Colonic mucosa (tissue), 4 donors: ENCODE measurements at regions not wholly inside any gene's neighbourhood (a gene's known extent, or its start where the extent isn't known, plus 50 kb on each side); places are given as distances from the start of the nearest gene placed in this dataset.

Experiments
- DNase-seq: peaks from one replicate; pipeline ENCODE4 v3.0.0-alpha.2; 2020
- H3K27ac ChIP-seq: fragments of 200-600 bp; one replicate; pipeline ENCODE4 v1.8.0; 2021
- H3K27me3 ChIP-seq: fragments of 200-600 bp; one replicate; pipeline ENCODE4 v1.8.0; 2021
- H3K36me3 ChIP-seq: fragments of 200-600 bp; one replicate; pipeline ENCODE4 v1.8.0; 2021
- H3K4me1 ChIP-seq: fragments of 200-600 bp; one replicate; pipeline ENCODE4 v1.8.0; 2021; ENCODE audit warnings: mild to moderate bottlenecking
- H3K4me3 ChIP-seq: fragments of 200-600 bp; one replicate; pipeline ENCODE4 v1.8.0; 2021
- H3K9ac ChIP-seq, 2 donors: one replicate each; pipeline ENCODE4 v1.7.0; 2013; ENCODE audit warnings: control low read depth in 2 of 2, low read depth in 2 of 2, low read length in 2 of 2
- H3K9me3 ChIP-seq: fragments of 200-600 bp; one replicate; pipeline ENCODE4 v1.8.0; 2021
- CTCF ChIP-seq: fragments of 200-600 bp; IDR thresholded peaks from one replicate; pipeline ENCODE4 v1.8.0; 2022; ENCODE audit warnings: antibody characterized with exemption, mild to moderate bottlenecking
- intact Hi-C: fragments of 100-400 bp; cut with DNase I; formaldehyde crosslinking; loops from one replicate; pipeline ENCODE4 v1.14.1; 2022
- donor health status: healthy.
- donor health status: DM: no; HTN: no; CAD: no.
- donor health status: DM: no; HTN: no; CAD: no.

DNA sequence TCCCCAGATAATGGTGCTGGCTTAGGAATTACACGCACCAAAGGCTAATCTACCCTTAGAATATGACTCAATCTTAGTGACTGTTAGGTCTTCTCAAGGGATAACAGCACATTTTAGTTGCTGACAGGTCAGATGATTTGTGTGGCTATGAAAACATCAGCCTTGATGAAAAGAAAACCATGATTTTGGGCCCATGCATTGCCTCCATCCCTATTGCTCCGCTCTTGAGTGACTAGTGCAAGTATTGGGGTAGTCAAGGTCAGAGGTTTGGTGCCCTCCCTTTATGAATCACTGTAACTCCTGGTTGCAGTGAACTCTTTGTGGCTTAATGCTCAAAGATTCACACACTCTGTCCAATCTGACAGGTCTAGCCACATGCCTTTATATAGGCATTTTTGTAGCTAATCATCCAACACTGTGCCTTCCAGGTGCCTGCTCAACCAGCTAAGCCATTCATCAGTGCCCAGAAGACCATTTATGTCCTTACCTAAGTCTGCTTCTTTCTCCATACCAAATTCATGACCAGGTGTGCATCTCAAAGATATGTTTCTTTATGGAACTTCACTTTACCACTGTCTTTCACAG lies 251.6 kb downstream of the KCNJ2 start:
- H3K9me3 ChIP-seq, result no peaks in the 10 kb centered on the region

DNA sequence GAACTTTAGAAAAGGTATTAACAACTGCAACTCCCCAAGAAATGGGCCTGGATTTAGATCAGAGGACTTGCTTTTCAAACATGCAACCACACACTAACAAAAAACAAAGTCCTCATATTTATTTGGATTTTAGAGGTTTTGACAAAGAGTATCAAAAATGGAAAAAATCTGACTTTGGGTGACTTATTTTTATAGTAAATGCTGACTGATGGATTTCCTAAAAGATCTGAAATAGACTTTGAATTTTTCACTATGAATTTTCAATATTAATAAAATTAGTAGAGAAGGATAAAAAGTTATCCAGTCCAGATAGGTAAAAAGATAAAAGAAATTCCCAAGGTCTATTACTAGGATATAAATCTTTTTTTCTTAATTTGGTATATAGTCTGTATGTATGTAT lies 253.5 kb downstream of the KCNJ2 start:
- Histone ChIP-seq H3K9ac (no peak overlapping the region), H3K36me3 (no peaks in the 10 kb centered on the region), H3K27ac (no peak overlapping the region), H3K27me3 (no peaks in the 10 kb centered on the region), H3K4me3 (no peak overlapping the region), H3K9me3 (no peaks in the 10 kb centered on the region), H3K4me1 (no peaks in the 10 kb centered on the region)
- no peak for TF ChIP-seq CTCF
- intact Hi-C loops, result no loop called here
- no peak for DNase-seq

More for the DNA sequence above, 251.6 kb downstream of the KCNJ2 start:
- H3K9ac ChIP-seq, result no peak overlapping the region
- intact Hi-C loops, result no loop called here
- no peak overlapping the region for H3K27ac ChIP-seq
- H3K4me3 ChIP-seq, result no peak overlapping the region
- H3K27me3 ChIP-seq, result no peaks in the 10 kb centered on the region
- DNase-seq, result no peak
- no peaks in the 10 kb centered on the region for H3K4me1 ChIP-seq
- TF ChIP-seq CTCF, result no peak
- no peaks in the 10 kb centered on the region for H3K36me3 ChIP-seq

GRCh38 chr17:70423562-70423961 lies 254.2 kb downstream of the KCNJ2 start:
- H3K27ac ChIP-seq, result no peak overlapping the region
- intact Hi-C loops, result no loop called here
- H3K4me3 ChIP-seq, result no peak overlapping the region
- no peak for TF ChIP-seq CTCF
- no peak for DNase-seq
- H3K9me3 ChIP-seq, result no peaks in the 10 kb centered on the region
- H3K27me3 ChIP-seq, result no peaks in the 10 kb centered on the region
- H3K9ac ChIP-seq, result no peak overlapping the region
- no peaks in the 10 kb centered on the region for H3K4me1 ChIP-seq
- H3K36me3 ChIP-seq, result no peaks in the 10 kb centered on the region

- intact Hi-C loops, result no loop called here
- no peaks in the 10 kb centered on the region for H3K27me3 ChIP-seq
- TF ChIP-seq CTCF, result no peak
Measured at GRCh38 chr17:70426752-70427151, 257.4 kb downstream of the KCNJ2 start.

DNA sequence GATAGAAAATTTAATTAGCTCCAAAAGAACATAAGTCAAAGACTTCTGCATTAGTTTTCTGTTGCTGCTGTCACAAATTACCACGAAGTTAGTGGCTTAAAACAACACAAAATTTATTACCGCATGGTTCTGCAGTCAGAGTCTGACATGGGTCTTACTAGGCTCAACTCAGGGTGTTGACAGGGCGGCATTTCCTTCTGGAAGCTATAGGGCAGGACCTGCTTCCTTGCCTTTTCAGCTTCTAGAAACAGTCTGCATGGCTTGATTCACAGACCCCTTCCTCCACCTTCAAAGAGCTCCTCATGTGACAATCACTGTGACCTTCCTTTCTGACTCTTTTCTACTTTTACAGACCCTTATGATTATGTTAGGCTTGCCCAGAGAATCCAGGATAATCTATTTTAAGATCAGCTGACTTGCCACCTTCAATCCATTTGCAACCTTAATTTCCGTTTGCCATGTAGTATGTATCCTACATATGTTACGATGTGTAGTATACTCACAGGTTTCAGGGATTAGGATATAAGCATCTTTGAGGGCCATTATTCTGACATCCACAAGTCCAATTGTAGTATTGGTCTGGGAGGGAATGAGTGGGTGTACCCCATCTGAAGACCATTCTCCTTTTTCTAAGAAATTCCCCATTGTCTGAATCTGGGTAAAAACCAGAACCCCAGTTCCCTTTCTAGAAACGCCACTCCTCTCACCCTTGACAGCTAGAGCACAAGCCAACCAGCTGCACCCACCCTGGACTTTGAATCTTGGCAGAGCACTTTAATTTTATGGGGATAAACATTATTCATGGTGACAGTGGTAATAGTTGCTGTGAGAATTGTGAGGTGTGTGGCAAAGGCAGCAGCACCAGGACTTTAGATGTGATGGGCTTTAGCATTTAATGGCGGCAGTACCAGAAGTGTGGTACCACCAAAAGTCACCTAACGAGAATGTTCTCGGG lies 265.5 kb downstream of the KCNJ2 start:
- Histone ChIP-seq H3K9me3 (no peaks in the 10 kb centered on the region), H3K27ac (peak overlapping the region; percentile 80), H3K9ac (peak overlapping the region in 1 of 2 donors; percentile 46), H3K36me3 (no peaks in the 10 kb centered on the region), H3K4me3 (no peak overlapping the region), H3K4me1 (peaks cover 6% of the 10 kb centered on the region), H3K27me3 (no peaks in the 10 kb centered on the region)
- TF ChIP-seq CTCF, result no peak
- DNase-seq, result peak; percentile 77
- intact Hi-C loops, result no loop called here

More at GRCh38 chr17:70426752-70427151, 257.4 kb downstream of the KCNJ2 start:
- Histone ChIP-seq H3K4me1 (no peaks in the 10 kb centered on the region), H3K27ac (no peak overlapping the region), H3K4me3 (no peak overlapping the region), H3K9me3 (no peaks in the 10 kb centered on the region), H3K36me3 (no peaks in the 10 kb centered on the region), H3K9ac (no peak overlapping the region)
- no peak for DNase-seq
